HG02852 (cell line): ENCODE measurements at regions not wholly inside any gene's neighbourhood (a gene's known extent, or its start where the extent isn't known, plus 50 kb on each side); places are given as distances from the start of the nearest gene placed in this dataset.

Source experiments
- ATAC-seq: cut with Tn5 transposase; IDR thresholded peaks from one replicate; pipeline ENCODE4 v1.9.1; 2021; ENCODE audit warnings: mild to moderate bottlenecking, moderate library complexity; ENCODE audit not compliant: unreplicated experiment

GRCh38 chr10:110413049-110413783 lies 84.5 kb upstream of the DUSP5 start:
- no peak for ATAC-seq

DNA sequence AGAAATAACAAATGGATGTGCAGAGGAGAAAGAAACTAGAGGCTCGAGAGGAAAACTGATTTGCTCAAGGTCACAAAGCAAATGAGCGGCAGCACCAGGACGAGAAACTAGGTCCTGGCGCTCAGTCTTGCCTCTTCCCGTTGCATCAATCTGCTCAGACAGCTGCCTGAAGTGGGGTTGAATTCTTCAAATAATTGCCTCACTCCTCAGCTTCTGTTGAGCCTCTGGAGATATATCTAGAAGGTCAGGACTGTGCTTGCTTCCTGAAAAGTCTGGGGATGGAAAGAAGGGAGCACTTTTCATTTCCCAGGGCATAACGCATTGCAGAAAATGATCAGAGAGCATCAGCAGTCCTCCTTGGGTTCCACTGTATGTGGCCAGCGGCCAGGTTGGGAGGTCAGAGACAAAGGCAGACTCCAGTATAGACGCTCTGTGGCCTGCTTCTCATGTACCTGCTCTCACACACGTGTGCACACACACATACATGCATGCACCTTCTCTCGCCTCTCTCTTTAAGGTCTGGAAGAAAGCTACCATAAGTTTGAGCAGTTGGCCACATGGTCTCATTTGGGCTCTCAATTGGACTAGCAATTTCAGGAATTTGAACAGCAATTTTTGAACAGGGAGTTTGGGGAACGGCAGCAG lies 83.7 kb upstream of the DUSP5 start:
- ATAC-seq = peak; percentile 11

GRCh38 chr10:110414548-110415309 lies 83.0 kb upstream of the DUSP5 start:
- peak; percentile 78 for ATAC-seq

GRCh38 chr10:110415809-110416208 lies 81.9 kb upstream of the DUSP5 start:
- no peak for ATAC-seq

- ATAC-seq = no peak
Observed at GRCh38 chr10:110416776-110417711, 80.7 kb upstream of the DUSP5 start.

DNA sequence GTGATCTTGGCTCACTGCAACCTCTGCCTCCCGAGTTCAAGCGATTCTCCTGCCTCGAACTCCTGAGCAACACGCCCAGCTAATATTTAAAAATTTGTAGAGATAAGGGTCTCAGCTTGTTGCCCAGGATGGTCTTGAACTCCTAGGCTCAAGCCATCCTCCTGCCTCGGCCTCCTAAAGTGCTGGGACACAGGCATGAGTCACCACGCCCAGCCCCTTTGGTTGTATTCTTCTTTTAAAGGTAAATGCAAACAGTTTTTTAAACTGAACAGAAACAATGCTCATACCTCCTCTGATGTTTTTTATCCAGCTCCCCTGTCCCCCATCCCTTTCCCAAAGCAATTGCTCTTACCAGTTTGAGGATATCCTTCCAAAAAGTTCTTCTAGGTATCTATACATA lies 79.5 kb upstream of the DUSP5 start:
- ATAC-seq = no peak

DNA sequence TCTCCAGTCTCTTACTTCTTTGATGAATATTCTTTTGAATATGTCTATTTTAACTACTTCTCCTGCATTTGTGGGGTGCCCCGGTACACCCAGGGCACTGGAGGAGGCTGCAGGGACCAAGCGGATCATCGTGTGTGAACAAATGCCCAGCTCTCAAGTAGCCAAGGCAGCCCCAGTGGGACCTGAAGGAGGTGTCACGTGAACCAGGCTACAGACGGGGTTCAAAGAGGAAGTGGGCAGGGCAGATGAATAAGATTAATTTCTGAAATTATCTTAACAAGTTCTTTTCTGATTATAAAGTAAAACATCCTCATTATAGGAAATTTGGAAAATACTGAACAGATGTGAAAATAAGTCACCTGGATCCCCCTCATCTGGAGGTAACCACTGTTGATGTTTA lies 78.4 kb upstream of the DUSP5 start:
- no peak for ATAC-seq

GRCh38 chr10:110420401-110421193 lies 77.1 kb upstream of the DUSP5 start:
- no peak for ATAC-seq

DNA sequence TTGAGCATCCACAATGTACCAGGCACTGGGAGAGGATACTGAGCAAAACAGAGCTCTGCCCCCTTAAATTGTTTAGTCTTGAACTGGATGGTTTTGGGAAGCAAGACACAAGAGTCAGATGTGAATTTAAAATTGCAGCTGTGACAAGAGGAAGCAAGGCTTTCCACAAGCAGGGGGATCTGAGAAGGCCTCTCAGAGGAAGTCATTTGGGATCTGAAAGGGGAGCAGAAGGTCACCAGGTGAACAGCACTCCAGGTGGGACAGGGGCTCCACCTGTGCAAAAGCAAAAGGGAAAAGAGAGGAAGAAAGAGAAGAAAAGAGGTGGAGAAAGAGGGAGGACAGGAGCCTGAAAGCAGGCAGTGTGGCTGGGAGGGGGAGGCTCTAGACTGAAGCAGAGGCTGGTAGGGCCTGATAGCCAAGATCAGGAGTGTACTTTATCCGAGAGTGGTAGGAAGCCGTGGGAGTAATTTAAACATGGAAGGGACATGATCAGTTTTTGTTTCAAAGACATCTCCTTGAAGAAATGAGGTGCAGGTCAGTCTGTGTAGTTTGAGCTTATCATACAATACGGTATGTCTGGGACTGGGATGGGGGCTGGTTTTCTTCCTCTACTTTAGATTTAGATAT lies 76.1 kb upstream of the DUSP5 start:
- ATAC-seq = no peak

GRCh38 chr10:110422548-110422947 lies 75.2 kb upstream of the DUSP5 start:
- ATAC-seq = no peak

DNA sequence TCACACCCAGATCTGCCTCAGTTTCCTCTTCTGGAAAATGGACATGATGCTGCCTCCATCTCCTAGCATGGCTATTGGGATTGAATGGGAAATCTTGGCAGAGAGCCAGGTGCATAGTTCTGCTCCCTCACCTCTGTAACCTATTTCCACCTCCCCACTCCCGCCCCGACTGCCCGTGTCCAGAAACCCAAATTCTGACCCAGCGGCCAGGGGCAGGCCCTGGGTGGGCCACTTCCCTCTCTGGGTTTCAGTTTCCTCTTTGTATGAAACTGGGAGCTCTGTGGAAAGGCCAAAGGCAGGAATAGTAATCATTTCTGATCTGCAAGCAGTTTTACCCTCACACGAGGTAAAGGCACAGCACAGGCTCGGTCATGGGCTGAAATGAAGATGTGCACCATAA lies 74.1 kb upstream of the DUSP5 start:
- no peak for ATAC-seq

GRCh38 chr10:110425684-110426293 lies 71.9 kb upstream of the DUSP5 start:
- peak; percentile 80 for ATAC-seq

DNA sequence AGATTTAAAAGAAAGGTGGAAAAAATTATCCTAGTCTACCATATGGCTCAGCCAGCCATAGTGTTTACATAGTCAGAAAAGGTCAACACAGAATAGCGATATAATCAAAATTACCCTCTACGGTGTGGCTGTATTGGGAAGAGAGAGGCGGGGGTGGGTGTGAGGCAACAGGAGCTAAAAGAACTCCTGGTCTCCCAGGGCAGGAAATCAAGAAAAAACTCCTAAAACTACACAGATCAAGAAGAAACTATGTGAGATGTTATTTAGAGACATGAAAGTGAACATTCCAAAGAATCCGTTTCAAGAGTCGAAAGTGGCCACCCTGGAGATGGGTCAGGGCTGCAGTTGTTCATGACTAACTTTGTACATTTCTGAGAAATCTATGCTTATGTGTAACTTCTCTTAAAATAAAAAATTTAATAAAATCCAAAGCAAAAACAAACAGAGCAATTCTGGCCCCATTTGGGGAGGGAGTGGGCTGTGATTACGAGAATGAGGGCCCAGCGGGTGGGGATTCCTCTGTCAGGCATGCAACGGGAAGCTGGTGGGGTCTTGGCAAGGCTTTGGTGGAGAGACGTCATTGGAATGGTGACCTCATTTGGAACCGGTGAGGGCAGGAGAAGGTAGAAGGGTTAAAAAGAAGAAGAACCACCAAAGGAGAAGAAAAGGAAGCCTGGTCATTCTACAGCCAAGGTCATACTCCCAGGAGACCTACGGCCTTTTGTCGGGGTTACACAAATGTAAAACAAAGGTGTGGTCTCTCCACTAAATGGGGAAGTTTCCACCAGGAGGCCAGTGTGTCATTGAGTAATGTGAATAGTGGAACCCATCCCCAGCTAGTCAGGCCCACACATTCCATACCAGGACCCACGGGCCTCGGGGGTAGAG lies 71.2 kb upstream of the DUSP5 start:
- no peak for ATAC-seq

DNA sequence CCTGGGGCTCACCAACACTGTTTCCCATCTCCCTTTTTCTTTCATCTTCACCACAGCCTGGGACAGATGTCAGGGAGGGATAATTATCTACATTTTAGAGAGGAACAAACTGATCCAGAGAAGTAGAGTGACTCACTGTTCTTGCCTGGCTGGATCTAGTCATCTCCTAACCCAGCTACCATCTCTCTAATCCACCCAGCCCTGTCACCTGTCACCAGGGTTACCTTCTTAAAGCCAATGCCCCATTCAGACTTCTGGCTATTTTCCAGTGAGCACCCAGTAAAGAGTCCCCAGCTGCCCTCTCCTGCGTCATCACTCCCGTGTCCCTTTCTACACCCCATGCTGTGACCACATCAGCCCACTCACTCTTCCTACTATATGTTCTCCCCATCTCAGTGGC lies 68.4 kb upstream of the DUSP5 start:
- ATAC-seq = no peak

DNA sequence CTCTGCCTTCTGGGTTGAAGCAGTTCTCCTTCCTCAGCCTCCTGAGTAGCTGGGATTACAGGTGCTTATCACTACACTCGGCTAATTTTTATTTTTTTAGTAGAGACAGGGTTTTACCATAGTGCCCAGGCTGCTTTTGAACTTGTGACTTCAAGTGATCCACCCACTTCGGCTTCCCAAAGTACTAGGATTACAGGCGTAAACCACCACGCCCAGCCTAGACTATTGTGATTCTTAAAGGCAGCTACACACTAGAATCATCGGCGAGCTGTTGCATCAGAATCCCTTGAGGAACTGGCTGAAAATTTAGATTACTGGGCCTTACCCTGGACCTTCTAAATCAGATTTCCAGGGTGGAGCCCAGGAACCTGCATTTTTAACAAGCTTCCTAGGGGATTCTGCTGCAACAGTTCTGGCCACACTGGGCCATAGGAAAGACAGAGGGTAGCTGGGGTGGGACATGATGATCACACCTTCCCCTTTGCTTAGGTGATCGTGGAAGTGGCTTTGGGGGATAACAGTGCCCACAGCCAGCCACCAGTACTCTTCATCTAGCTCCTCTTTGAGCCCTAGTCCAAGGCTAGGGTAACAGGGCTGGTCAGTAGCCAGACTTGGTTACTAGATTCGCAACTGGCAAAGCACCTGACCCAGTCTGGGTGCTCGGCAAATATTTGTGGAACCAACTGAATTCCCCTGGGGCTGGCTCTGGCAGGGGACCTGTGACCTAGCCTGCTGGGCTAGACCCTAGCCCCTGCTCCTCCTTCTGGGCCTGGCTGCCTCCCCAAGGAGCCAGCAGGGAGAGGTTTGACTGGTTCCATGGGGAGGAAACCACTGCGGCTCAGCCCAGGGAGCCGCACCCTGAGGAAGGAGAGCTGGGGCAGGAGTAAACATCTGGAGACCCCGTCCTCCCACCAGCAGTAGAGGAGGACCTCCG lies 67.1 kb upstream of the DUSP5 start:
- no peak for ATAC-seq

- ATAC-seq = no peak
Observed at GRCh38 chr10:110431659-110432058, 66.0 kb upstream of the DUSP5 start.

GRCh38 chr10:110432084-110432483 lies 65.6 kb upstream of the DUSP5 start:
- no peak for ATAC-seq
